Left forelimb (tissue), 1 donor: ENCODE measurements at regions not wholly inside any gene's neighbourhood (a gene's known extent, or its start where the extent isn't known, plus 50 kb on each side); places are given as distances from the start of the nearest gene placed in this dataset.
A peak's percentile ranks its signal among the peaks of the same experiment; 100 is the strongest.

ENCODE experiments used
- DNase-seq: peaks from one replicate; pipeline ENCODE4 v3.0.0-alpha.2; 2018; ENCODE audit warnings: low spot score

DNA sequence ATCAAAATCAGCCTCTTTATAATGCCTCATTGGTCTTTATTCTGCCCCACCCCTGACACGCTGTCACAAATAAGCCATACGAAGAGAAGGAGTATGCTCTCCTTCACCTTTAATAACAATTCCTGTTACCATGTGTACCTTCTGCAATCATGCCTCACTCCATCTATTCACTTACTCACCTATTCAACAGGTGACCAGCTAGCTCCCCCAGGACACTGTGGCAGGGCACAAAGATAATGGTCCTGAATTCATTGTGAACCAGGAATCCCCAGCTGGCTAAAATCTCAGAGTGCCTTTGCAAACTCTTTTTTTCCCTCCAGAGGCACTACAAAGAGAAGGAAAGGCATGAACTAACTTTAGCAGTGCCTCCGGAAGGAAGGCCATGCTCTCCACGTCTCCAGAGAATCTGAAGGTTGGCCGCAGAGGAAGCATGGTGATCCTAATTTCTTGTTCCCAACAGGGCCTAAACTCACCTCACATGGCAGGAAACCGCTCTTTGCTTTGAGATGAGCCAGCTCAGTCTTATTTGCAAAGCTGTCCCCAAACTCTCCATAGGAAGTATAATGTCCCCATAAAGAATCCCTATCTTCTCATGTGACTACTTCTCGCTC, 590.3 kb downstream of the BUD13 start:
- no peak for DNase-seq

DNA sequence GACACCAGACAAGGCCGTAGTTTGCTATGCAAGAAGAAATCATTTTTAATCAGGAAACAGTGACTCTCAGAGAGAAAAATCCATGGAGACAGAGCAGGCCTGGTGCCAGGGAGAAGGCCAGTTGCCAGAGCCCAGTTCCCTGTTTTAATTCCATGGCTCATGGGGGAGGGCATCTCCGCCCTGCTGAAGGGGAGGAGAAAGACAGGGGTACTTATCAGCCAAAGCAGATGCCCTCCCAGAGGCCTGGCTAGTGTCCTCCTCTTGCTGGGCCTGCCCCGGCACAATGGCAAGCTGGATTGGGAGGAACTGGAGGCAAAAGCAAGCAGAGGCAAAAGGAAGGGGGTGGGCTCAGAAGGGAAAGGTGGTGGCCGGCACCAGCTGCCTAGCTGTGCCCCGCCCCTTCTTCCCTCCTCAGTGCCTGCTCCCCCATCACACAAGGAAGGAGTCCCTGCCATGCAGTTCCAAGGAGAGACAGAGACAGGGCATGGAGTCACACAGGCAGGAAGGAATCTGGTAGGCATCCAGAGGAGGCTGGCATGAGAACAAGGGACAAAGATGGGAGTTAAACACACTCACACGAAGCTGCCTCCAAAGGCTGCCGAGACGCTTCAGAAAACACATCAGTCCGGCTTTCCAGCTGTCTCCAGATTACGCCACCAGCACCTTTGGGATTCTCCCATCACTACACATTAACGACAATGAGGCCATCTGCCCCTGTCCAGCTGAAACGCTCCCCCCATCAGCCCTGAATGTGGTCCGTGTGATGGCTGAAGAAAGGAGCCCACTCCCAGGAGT, 591.8 kb downstream of the BUD13 start:
- DNase-seq, result no peak

DNA sequence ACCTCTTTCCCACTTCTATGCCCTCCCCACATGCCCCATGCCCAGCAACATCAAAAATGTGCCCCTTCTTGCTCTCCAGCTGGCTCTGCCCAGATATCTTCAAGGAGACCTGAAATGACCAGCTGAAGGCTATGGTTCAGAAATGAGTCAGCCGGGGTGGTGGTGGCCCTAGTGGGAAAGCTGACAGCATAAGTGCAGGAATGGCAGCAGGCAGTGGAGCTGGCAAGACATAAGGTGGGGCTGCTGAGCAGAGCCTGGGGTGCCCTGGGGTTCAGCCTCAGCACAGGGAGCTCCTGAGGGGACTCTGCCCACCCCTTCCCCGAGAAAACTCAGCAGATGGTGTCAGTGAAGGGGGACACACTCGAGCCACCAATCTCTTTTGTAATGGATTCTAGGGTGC, 593.4 kb downstream of the BUD13 start:
- peak; percentile 20 for DNase-seq

DNA sequence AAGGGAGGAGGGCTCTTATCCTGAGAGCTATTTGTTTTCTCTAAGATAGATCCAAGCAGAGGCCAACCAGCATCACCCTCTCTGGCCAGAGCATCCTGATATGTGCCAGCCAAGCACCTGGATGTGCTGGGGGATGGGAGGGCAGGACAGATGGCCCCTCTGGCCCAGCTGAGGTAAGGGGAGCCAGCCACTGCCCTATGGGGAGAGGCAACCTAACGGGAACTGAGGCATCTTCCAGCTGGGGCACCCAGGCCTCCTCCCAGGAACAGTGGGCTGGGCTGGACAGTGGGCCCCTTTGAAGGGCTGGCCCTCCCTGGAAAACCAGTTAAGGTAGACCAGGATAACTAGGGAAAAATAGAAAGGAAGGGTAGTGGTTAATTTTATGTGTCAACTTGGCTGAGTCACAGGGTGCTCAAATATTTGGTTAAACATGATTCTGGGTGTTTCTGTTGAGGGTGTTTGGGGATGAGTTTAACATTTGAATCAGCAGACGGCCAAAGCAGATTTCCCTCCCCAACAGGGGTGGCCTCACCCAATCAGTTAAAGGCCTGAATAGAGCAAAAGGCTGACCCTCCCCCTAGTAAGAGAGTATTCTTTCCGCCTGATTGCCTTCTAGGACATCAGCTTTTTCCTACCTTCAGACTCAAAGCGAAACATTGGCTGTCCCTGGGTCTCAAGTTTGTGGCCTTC, 595.1 kb downstream of the BUD13 start:
- peak; percentile 33 for DNase-seq

DNA sequence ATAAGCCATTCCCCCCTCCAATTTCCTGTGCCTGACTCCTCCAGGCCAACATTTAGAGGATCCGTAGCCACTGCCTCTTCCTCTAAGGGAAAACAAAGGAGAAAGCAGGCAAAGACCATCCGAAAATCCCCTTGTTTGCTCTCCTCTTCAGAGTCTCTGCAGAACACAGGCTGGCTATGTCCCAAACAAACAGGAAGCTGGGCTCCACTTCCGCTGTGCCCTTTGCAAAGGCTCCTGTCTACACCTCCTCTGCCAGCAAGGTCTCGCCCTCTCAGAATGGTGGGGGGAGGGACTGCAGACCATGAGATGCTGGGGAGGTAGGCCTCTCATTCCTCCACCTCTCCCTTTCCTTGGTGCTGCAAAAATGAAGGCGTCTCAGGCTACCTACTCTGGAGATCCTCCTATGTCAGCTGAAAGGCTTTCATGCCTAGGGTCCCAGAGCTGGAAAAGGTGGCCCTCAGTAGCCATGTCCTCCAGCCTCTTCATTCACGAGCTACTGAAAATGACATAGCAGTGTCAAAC, 596.2 kb downstream of the BUD13 start:
- peak; percentile 41 for DNase-seq

DNA sequence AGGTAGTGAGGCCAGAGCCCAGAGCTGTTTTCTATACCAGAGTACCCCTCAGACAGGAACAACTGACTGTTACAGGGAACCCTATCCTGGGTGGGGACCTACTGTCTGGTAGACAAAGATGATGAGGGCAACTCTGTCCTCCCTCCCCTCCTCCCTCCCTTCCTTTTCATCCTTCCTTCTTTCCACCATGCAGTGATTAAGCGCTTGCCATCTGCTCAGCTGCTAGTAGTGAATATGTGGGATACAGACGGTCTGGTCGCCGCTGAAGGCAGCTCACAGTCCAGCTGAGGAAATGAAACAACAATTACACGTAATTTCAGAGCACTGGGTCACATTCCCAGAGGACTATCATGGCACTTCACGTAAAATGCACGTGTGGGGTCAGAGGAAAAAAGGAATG, 597.1 kb downstream of the BUD13 start:
- peak; percentile 6 for DNase-seq

DNA sequence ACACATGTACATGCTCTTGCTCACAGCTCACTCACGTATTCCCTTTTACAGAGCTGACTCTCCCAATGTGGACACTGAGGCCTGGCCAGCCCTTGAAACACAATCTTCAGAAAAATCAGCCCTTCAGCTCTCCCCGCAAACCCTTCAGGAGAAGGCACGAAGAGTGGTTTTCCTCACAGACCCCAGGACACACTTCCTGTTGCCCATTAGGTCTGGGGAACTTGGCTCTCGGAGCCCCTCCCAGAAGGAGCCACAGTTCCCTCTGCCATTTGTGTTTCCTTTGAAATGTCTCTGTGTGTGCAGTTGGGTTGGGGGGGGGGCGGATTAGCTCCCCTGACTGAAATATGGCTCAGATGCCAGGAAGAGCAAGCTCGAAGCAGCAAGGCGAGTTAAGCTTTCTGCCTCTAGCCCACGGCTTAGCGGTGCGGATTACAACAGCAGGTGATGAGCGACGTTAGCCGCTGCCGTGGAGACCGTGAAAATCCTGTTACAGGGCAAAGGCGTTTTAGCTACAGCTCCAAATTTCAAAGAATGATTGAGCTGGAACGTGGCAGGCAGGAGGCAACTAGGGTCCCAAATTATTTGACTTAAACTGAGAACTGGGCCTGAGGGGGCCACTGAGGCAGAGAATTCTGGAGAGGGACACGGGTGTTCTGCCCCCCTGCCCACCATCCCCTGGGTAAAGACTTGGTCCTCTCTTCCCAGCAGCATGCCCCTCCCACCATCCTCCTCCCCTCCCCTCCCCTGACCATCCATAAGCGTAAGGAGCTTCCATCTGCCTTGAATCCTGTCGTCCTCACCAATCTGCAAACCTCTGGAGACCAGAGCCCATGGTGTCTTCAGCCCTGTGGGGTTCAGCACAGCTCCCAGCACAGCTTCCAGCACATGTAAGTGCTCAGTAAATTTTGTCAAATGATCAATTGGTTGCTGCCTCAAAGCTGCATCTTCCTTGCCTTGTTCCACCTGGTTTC, 598.6 kb downstream of the BUD13 start:
- peak; percentile 57 for DNase-seq

DNA sequence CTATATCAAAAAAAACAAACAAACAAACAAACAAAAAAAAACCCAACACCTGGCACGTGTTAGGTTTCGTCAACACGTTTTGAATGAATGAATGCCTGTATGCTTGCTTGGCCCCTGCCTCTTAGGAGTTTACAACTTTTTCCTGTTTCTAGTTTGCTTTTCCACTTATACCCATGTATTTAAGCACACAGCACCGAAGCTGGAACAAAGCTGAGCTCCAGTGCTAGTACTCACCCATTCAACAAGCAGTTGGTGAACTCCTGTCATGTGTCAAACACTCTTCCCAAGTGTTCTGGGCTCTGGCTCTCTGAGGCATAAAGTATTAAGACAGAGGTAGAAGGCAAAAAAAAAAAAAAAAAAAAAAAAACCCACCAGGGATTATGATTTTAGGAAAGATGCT, 599.3 kb downstream of the BUD13 start:
- no peak for DNase-seq

DNA sequence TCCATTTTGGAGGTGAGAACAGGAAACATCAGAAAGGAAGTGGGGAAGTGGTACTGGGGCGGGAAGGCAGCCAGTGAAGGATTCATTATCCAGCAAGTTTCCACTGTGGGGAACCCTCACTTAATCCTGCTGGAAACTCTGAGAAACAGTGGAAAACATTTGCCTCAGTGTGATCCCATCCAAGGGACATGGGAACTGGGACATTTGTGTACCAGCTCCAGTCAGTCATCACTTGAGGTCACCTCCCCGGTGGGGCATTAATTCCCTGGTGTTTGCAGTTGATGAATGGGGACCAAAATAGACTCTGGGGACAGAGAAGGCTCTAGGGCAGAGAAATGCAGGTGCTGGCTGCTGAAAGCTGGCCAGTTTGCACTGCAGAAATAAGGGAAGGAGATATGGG, 599.9 kb downstream of the BUD13 start:
- peak; percentile 53 for DNase-seq

DNA sequence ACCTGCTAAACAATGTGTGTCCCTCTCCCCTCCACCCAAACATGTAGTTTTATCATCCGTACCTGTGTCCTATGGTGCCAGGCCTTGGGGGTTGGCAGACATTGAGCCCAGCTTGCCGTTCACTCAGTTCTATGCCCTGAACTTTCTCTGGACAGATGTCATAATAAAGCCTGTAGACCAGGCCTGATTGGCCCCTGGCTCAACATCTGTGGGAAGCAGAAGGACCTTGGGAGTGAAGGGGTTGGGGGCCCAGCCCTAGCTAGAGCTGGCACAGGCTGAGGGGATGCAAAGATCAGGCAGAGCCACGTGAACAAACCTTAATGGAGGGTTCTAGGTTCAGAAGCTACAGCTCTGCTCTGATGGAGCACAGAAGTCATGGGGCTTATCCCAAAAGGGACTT, 600.6 kb downstream of the BUD13 start:
- DNase-seq, result no peak

DNA sequence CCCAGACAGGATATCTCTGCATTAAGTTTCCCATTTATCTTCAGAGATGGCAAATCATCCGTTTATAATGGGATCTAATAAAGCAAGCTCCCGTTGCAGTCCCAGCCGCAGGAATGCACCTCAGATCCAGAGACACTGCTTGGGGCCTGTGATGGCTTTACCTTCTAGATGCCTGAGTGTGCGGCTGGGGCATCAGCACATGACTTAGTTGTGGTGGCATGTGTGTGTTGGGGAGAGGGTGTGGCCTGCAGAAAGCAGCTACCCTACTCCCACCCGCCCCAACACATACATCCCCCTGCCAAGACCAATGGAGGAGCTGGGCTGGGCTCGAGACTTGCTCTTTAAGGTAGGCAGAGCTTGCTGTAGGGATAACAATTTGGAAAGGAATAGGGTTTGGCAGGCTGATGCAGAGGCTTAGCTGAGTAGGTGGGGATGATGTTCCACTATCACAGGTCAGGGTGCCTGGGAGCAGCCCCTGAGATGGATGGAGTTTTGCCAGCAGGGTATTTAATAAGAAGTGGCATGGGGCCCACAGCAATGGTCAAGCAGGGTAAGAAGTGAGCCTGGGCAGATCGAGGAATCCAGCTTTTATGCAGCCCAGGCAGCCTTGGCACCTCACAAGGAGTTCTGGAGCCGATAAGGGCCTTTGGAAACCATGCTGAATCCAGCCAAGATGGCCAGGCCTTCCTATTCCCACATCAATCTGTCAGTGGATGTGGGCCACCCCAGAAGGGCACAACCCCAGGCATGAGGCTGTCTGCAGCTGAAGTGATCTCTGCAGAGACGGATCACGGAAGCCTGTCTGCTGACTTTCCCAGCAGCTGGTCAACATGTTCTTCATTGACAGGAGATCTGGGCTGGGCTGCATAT, 601.3 kb downstream of the BUD13 start:
- peak; percentile 55 for DNase-seq

DNA sequence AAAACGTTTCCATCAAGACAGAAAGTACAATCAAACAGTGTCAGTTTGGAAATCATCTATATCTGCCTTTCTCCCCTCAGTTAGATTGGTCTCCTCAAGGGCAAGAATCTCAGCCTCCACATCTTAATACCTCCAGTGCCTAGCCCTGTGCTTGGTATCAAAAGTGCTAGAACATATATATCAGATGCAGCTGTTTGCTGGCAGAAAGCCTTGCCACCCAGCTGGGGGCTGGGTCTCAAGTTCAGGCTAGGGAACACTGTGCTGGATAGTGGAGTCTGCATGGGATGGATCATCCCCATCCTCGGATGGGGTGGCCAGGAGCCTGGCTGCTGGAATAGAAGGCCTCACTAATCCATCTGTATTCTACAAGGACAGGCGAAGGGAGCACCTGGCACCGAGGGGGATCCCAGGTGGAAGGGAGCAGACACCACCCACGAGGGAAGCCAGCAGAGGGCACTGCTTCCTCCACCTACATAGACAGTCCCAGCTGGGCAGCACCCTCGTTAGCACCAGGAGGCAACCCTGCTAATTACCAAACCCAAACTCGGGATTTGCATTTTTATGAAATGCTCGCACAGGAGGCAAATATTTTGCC, 602.2 kb downstream of the BUD13 start:
- DNase-seq, result peak; percentile 23

DNA sequence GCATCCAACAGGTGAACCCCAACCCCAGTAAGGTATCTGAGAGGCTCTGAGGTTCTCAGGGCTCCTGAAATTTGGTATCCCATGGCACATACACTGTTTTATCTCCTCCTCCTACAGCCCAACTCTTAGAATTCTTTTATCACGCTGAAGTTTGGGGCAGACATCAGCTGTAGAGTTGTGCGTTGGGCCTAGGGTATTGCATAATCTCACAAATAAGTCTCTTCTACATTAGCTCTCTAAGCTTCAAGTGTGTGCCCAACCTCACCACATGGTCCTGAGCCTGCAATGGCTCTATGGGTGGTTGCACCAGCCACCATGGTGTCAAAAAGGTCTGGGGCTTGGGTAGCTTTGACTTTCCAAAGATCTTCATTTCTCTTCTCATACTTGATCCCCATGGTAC, 603.0 kb downstream of the BUD13 start:
- peak; percentile 17 for DNase-seq

DNA sequence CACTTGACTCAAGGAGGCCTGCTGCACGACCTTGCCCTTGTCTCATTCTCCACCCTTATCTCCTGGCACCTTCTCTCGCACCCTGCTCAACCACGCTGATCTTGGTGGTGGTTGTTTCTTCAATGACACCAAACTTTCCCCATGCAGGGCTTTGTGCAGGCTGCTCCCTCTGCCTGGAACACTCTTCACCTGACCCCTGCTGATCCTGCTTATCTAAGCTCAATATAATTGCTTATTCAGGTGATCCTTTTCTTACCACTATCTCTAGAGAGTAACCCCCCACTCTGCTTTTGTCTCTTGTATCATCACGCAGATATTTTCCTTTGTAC, 604.4 kb downstream of the BUD13 start:
- no peak for DNase-seq

DNA sequence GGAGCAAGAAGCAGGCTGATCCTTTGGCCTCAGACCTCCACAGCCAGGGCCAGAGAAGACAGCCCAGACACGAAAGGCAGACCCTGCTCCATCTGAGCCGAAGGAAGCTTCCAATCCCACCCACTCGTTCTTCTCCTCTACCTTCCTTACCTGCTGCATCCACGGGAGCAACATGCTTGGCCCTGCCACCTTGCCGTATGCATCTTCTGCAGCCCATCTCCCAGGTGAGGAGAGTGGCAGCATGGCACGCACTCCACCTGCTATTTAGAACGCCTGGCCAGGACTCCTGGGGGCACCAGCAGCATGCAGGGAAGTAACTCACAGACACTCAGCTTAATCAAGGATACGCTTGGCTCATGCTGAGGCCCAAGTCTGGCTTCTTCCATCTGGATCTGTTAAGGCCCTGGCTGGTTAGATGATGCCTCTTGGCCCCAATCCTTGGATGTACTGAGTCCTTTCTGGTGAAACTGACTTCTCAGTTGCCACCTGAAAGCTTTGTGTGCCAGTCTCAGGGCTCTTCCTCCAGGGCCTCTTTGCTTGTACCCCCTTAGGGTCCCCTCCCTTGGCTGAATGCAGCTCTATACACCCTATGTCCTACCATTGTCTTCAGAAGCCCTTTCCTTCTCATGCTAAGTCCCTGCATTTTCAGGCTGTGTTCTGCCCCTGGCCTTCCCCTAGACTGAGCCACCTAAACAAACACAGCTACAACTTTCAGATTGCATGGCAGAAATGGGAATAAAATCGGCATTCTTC, 604.9 kb downstream of the BUD13 start:
- DNase-seq, result peak; percentile 47

DNA sequence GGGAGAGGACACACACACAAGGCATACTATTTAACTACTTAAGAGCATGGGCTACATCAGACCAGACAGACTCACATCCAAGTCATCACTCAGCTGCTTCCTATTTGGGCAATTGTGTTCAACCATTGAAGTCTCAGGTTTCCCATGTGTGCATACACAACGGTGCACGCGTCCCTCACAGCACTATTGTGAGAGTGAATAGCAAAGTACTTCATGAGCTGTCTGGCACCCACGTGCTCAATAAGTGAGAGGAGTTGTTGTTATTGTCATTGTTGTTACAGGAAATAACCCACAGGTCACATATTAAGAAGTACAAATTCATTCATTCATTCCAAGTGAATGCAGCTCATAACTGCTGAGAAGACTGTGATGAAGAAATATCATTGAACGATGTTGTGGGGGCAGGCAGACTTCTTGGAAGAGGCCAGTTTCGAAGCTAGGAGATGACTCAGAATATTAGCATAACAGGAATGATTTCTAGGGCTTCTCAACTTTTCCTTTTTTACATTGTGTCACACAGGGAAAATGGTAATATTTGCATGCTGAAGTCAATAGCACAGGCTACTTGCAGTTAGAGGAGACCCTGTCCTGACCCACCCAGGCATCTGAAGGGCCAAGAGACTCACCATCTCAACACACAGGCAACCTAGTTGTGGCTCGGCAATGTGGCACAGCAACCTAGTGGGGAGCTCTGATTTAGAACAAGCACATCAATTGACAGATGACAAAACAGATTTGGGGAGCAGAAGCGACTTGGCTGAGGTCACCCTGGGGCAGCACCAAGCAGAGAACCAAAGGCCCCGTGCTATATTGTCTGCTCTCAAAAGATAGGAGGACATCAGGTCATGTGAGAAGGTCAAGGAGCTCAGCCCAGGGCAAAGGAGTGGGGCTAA, 606.0 kb downstream of the BUD13 start:
- DNase-seq, result peak; percentile 22

DNA sequence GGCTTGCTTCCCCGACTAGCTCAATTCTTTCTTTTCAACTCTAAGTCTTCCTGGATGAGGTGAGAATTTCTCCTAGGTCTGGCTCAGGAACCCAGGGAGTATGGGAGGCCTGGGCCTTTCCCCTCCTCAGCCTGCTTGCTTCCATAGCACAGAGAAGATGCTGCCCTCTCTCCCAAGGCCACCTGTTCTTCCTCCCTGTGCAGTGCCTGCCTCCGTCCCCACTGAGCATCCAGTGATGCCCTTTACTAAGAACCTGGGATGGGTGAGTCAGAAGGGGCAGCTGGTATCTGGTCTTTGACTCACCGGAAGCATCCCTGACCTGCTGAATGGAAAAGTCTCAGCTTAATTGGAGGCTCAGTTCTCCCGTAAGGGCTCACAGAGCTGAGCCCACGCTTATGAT, 607.9 kb downstream of the BUD13 start:
- peak; percentile 23 for DNase-seq

DNA sequence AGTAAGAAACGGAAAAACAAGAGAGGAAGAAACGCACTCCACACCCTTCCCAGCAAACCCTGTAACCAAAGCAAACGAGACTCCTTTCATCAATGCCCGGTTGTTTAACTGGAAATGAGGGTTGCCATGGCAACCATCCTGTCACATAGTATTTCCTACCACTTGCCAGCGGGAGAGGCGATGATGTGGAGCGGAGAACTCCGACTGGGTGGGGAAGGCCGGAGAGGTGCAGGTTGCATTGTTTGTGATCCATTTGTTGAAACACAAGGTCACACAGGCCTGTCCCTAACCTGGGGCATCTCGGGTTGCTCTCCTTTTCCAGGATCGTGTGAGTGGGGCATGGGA, 609.9 kb downstream of the BUD13 start:
- peak; percentile 49 for DNase-seq
